ENCODE measurements at regions not wholly inside any gene's neighbourhood (a gene's known extent, or its start where the extent isn't known, plus 50 kb on each side); places are given as distances from the start of the nearest gene placed in this dataset.

DNA sequence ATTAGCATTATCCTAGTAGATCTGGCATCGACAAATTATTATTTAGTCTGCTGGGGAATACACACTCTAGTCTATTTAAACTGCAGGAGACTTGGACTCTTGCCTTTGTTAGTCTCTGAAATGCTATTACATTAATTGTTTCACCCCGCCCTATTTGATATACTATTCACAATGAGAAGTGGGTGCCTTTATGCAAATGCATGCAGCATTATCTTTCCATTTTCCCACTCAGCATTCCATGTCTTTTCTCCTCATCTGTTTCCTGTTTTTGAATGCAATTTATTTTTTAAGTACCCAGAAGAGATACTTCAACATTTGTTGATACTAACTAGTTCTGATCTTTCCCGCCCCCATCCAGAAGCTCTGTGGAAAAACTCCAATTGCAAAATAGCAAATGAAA lies 395.3 kb upstream of the NXPH2 start:
- no peak overlapping the region for H3K4me2 ChIP-seq (ENCODE audit: low read depth, low read length, poor library complexity, severe bottlenecking)
- H3K27me3 ChIP-seq (ENCODE audit: low read length): no peaks in the 10 kb centered on the region
- H3K9me3 ChIP-seq (ENCODE audit: insufficient read depth, low read length): no peaks in the 10 kb centered on the region
- no peak overlapping the region for H2AFZ ChIP-seq (ENCODE audit: low read depth, low read length, severe bottlenecking)
- no peak overlapping the region for H3K27ac ChIP-seq (ENCODE audit: low read depth, low read length)
- no peaks in the 10 kb centered on the region for H3F3A ChIP-seq (ENCODE audit: insufficient read depth)
- H3K4me3 ChIP-seq (ENCODE audit: insufficient read depth, low read length, poor library complexity, severe bottlenecking): no peak overlapping the region
- no peak overlapping the region for H3K9ac ChIP-seq (ENCODE audit: low read length)
- no peak for TF ChIP-seq EZH2phosphoT487 (conservative IDR thresholded peaks at IDR 0.05; ENCODE audit: low read length)
- TF ChIP-seq, protein P1, sequence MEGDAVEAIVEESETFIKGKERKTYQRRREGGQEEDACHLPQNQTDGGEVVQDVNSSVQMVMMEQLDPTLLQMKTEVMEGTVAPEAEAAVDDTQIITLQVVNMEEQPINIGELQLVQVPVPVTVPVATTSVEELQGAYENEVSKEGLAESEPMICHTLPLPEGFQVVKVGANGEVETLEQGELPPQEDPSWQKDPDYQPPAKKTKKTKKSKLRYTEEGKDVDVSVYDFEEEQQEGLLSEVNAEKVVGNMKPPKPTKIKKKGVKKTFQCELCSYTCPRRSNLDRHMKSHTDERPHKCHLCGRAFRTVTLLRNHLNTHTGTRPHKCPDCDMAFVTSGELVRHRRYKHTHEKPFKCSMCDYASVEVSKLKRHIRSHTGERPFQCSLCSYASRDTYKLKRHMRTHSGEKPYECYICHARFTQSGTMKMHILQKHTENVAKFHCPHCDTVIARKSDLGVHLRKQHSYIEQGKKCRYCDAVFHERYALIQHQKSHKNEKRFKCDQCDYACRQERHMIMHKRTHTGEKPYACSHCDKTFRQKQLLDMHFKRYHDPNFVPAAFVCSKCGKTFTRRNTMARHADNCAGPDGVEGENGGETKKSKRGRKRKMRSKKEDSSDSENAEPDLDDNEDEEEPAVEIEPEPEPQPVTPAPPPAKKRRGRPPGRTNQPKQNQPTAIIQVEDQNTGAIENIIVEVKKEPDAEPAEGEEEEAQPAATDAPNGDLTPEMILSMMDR (IDR thresholded peaks at IDR 0.05; ENCODE audit: insufficient read depth, low read length, poor library complexity, severe bottlenecking): no peak
- H4K20me1 ChIP-seq (ENCODE audit: low read depth, low read length): no peaks in the 10 kb centered on the region
- H3K9me2 ChIP-seq (replicated peaks; ENCODE audit: insufficient read depth, low read length): no peaks in the 10 kb centered on the region
- no peaks in the 10 kb centered on the region for H3K79me2 ChIP-seq (ENCODE audit: insufficient read depth, low read length)
- H3K36me3 ChIP-seq (ENCODE audit: low read length): no peaks in the 10 kb centered on the region

DNA sequence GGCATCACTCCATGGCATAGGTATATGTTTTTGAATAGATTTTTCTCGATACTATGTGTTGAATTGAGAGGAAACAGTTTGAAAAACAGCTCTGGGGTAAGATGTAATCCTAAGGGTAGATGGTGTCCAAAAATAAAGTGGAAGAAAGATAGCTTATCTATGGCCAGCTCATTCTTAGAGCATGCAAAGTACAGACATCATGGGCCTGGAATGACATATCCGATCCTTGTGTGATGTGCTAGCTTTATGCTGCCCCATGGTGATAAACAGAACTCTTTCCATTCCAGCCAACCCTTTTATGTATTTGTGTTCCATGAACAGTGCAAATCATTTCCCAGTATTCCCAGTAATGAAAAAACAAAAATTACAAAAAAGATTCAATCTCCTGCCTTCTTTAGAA lies 390.2 kb upstream of the NXPH2 start:
- no peaks in the 10 kb centered on the region for H3K79me2 ChIP-seq (ENCODE audit: insufficient read depth, low read length)
- no peak overlapping the region for H3K4me2 ChIP-seq (ENCODE audit: low read depth, low read length, poor library complexity, severe bottlenecking)
- no peak overlapping the region for H3K4me3 ChIP-seq (ENCODE audit: insufficient read depth, low read length, poor library complexity, severe bottlenecking)
- no peaks in the 10 kb centered on the region for H3K36me3 ChIP-seq (ENCODE audit: low read length)
- no peak overlapping the region for H3K9ac ChIP-seq (ENCODE audit: low read length)
- H4K20me1 ChIP-seq (ENCODE audit: low read depth, low read length): no peaks in the 10 kb centered on the region
- no peak overlapping the region for H2AFZ ChIP-seq (ENCODE audit: low read depth, low read length, severe bottlenecking)
- no peak overlapping the region for H3K27ac ChIP-seq (ENCODE audit: low read depth, low read length)
- H3K9me3 ChIP-seq (ENCODE audit: insufficient read depth, low read length): no peaks in the 10 kb centered on the region
- no peaks in the 10 kb centered on the region for H3K27me3 ChIP-seq (ENCODE audit: low read length)
- H3K9me2 ChIP-seq (replicated peaks; ENCODE audit: insufficient read depth, low read length): no peaks in the 10 kb centered on the region
- TF ChIP-seq, protein P1 (IDR thresholded peaks at IDR 0.05; ENCODE audit: insufficient read depth, low read length, poor library complexity, severe bottlenecking): no peak
- TF ChIP-seq EZH2phosphoT487 (conservative IDR thresholded peaks at IDR 0.05; ENCODE audit: low read length): no peak
- H3F3A ChIP-seq (ENCODE audit: insufficient read depth): no peaks in the 10 kb centered on the region

DNA sequence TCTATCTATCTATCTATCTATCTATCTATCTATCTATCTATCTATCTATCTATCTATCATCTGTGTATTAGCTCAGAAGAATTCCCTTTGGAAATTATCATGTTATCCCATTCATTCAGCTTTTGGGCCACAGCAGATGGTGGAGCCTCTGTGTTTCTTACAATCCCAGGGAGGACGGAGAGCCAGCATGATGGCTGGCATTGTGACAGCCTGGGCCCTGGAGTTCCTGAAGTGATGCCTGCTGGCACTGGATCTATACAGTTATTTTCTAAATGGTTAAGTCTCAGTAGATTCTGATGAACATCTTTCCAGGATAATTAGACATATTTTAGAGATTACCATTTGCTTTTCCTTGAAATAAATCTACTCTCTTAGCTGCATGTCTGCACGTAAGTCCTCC lies 385.4 kb upstream of the NXPH2 start:
- Histone ChIP-seq H3K9me3 (ENCODE audit: insufficient read depth, low read length) (no peaks in the 10 kb centered on the region), H3K27ac (ENCODE audit: low read depth, low read length) (no peak overlapping the region), H4K20me1 (ENCODE audit: low read depth, low read length) (no peaks in the 10 kb centered on the region), H3K9ac (ENCODE audit: low read length) (no peak overlapping the region), H3K4me3 (ENCODE audit: insufficient read depth, low read length, poor library complexity, severe bottlenecking) (no peak overlapping the region), H3K36me3 (ENCODE audit: low read length) (no peaks in the 10 kb centered on the region), H3K79me2 (ENCODE audit: insufficient read depth, low read length) (no peaks in the 10 kb centered on the region), H3K4me2 (ENCODE audit: low read depth, low read length, poor library complexity, severe bottlenecking) (no peak overlapping the region), H3K27me3 (ENCODE audit: low read length) (no peaks in the 10 kb centered on the region), H2AFZ (ENCODE audit: low read depth, low read length, severe bottlenecking) (no peak overlapping the region), H3K9me2 (replicated peaks; ENCODE audit: insufficient read depth, low read length) (no peaks in the 10 kb centered on the region; the same call in 1 of the 2 replicates), H3F3A (ENCODE audit: insufficient read depth) (no peaks in the 10 kb centered on the region)
- TF ChIP-seq, protein P1 (IDR thresholded peaks at IDR 0.05; ENCODE audit: insufficient read depth, low read length, poor library complexity, severe bottlenecking): no peak
- no peak for TF ChIP-seq EZH2phosphoT487 (conservative IDR thresholded peaks at IDR 0.05; ENCODE audit: low read length)
